A549 (cell line): ENCODE measurements at regions not wholly inside any gene's neighbourhood (a gene's known extent, or its start where the extent isn't known, plus 50 kb on each side); places are given as distances from the start of the nearest gene placed in this dataset.

Source experiments
- MAZ ChIP-seq: fragments of 150-350 bp; IDR thresholded peaks from 2 replicates; pipeline ENCODE4 v1.6.1; 2014; ENCODE audit warnings: antibody characterized with exemption, low read depth, low read length, borderline replicate concordance
- POLR2A ChIP-seq: IDR thresholded peaks from 2 replicates; pipeline ENCODE4 v1.6.1; 2012; ENCODE audit warnings: mild to moderate bottlenecking, low read length
- TF ChIP-seq, protein P1 (sequence below): fragments of >200 bp; sonication (Bioruptor Twin); formaldehyde crosslinking; IDR thresholded peaks from 3 replicates; pipeline ENCODE4 v1.5.1; 2016
- TF ChIP-seq, protein P2 (sequence below): IDR thresholded peaks from 2 replicates; pipeline ENCODE4 v1.6.1; 2012

DNA sequence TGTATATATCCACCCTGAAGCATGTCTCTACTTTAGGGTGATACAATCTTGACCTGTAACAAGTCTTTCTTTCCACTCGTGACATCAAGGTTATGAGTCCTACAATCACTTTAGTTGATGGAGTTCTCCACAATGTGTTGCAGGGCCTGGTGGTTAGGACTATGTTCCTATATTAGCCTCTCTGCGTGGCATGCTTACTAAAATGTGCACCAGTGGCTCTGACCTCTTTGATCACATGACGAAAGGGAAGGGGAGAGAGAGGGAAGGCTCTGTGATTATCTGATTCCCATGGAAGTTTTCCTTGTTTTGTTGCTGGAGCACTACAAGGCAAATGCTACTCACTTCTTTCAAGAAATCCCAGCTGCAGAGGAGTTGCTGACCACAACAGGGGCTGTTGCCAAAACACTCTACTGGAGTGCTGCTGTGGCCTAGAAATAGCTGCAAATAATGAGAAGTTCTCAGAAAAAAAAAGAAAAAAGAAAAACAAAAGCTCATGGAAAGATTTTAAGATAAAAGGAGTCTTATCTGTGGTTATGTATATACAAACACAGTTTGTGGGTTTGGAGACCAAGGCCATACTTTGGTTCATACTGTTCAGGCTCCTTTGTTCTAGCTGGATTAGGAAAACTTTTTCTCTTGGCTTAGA is 272.8 kb upstream of the MMADHC start:
- TF ChIP-seq POLR2A (no peak), MAZ (no peak)
- TF ChIP-seq, protein P1, sequence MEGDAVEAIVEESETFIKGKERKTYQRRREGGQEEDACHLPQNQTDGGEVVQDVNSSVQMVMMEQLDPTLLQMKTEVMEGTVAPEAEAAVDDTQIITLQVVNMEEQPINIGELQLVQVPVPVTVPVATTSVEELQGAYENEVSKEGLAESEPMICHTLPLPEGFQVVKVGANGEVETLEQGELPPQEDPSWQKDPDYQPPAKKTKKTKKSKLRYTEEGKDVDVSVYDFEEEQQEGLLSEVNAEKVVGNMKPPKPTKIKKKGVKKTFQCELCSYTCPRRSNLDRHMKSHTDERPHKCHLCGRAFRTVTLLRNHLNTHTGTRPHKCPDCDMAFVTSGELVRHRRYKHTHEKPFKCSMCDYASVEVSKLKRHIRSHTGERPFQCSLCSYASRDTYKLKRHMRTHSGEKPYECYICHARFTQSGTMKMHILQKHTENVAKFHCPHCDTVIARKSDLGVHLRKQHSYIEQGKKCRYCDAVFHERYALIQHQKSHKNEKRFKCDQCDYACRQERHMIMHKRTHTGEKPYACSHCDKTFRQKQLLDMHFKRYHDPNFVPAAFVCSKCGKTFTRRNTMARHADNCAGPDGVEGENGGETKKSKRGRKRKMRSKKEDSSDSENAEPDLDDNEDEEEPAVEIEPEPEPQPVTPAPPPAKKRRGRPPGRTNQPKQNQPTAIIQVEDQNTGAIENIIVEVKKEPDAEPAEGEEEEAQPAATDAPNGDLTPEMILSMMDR = no peak
- TF ChIP-seq, protein P2, sequence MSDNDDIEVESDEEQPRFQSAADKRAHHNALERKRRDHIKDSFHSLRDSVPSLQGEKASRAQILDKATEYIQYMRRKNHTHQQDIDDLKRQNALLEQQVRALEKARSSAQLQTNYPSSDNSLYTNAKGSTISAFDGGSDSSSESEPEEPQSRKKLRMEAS = no peak
